Brain microvascular endothelial cell (primary cell): ENCODE measurements at regions not wholly inside any gene's neighbourhood (a gene's known extent, or its start where the extent isn't known, plus 50 kb on each side); places are given as distances from the start of the nearest gene placed in this dataset.

Experiments used
- DNase-seq: peaks from one replicate; pipeline ENCODE4 v3.0.0-alpha.2; 2020
- H3K27ac ChIP-seq: fragments of 250-450 bp; sonication (Bioruptor Pico); 2 replicates; pipeline ENCODE4 v1.5.1; 2020; ENCODE audit warnings: mild to moderate bottlenecking, moderate library complexity
- H3K27me3 ChIP-seq: fragments of 250-450 bp; sonication (Bioruptor Pico); replicated peaks from 2 replicates; pipeline ENCODE4 v1.5.1; 2020; ENCODE audit warnings: mild to moderate bottlenecking
- H3K36me3 ChIP-seq: fragments of 250-450 bp; sonication (Bioruptor Pico); replicated peaks from 2 replicates; pipeline ENCODE4 v1.5.1; 2020; ENCODE audit warnings: mild to moderate bottlenecking
- H3K4me3 ChIP-seq: 2 replicates; pipeline ENCODE4 v1.5.1; 2011; ENCODE audit warnings: low read depth, mild to moderate bottlenecking, control low read depth, low read length, moderate library complexity
- in situ Hi-C: cut with HindIII; loops from 2 replicates; pipeline ENCODE4 v1.10.0; 2017; ENCODE audit warnings: low sequenced_read_pairs, low pct_ligation_motif_present
- TF ChIP-seq, protein P1 (sequence below): IDR thresholded peaks from 2 replicates; pipeline ENCODE4 v1.5.1; 2011; ENCODE audit warnings: low read depth, mild to moderate bottlenecking, moderate library complexity, low read length, control low read depth, inconsistent platforms; ENCODE audit errors: missing control alignments

- Histone ChIP-seq H3K36me3 (no peaks in the 10 kb centered on the region), H3K27me3 (no peaks in the 10 kb centered on the region), H3K4me3 (no peak overlapping the region), H3K27ac (no peak overlapping the region)
- in situ Hi-C loops, result no loop called here
- TF ChIP-seq, protein P1, sequence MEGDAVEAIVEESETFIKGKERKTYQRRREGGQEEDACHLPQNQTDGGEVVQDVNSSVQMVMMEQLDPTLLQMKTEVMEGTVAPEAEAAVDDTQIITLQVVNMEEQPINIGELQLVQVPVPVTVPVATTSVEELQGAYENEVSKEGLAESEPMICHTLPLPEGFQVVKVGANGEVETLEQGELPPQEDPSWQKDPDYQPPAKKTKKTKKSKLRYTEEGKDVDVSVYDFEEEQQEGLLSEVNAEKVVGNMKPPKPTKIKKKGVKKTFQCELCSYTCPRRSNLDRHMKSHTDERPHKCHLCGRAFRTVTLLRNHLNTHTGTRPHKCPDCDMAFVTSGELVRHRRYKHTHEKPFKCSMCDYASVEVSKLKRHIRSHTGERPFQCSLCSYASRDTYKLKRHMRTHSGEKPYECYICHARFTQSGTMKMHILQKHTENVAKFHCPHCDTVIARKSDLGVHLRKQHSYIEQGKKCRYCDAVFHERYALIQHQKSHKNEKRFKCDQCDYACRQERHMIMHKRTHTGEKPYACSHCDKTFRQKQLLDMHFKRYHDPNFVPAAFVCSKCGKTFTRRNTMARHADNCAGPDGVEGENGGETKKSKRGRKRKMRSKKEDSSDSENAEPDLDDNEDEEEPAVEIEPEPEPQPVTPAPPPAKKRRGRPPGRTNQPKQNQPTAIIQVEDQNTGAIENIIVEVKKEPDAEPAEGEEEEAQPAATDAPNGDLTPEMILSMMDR, result no peak
- no peak for DNase-seq
Observed at GRCh38 chr20:55471052-55472006, 534.0 kb downstream of the CBLN4 start.

DNA sequence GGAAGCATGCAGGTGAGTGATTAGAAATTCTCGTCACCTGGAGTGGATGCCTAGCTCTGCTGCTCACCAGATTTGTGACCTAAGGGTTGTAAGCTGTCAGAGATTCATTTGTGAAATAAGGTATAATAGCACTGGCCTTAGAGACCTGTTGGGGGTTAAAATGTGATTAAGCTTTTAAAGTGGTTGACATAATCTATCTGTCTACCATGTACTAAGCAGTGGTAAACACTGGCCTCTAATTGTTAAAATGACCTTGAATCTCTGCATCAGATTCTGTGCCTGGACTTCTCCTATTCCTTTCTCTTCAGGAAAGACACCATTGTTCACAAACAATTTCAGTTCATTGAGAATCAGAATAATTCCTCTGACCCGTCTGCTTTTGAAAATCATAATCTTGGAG lies 536.2 kb downstream of the CBLN4 start:
- in situ Hi-C loops, result no loop called here
- H3K27me3 ChIP-seq, result no peaks in the 10 kb centered on the region
- no peak overlapping the region for H3K27ac ChIP-seq
- TF ChIP-seq, protein P1, result no peak
- no peak for DNase-seq
- no peaks in the 10 kb centered on the region for H3K36me3 ChIP-seq
- no peak overlapping the region for H3K4me3 ChIP-seq

DNA sequence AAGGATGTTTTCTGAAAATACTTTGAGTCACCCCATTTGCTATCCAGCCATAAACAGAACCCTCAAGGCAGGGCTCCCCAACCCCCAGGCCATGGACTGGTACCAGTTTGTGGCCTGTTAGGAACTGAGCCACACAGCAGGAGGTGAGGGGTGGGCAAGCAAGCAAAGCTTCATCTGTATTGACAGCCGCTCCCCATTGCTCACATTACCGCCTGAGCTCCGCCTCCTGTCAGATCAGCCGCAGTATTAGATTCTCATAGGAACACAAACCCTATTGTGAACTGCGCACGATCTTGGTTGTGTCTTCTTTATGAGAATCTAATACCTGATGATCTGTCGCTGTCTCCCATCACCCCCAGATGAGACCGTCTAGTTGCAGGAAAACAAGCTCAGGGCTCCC lies 543.8 kb downstream of the CBLN4 start:
- DNase-seq, result no peak
- H3K4me3 ChIP-seq, result no peak overlapping the region
- H3K36me3 ChIP-seq, result no peaks in the 10 kb centered on the region
- in situ Hi-C loops, result no loop called here
- H3K27me3 ChIP-seq, result no peaks in the 10 kb centered on the region
- TF ChIP-seq, protein P1, result no peak
- H3K27ac ChIP-seq, result no peak overlapping the region

- Histone ChIP-seq H3K36me3 (no peaks in the 10 kb centered on the region), H3K4me3 (no peak overlapping the region), H3K27me3 (no peaks in the 10 kb centered on the region), H3K27ac (no peak overlapping the region)
- in situ Hi-C loops, result no loop called here
- no peak for DNase-seq
- TF ChIP-seq, protein P1, result no peak
Observed at GRCh38 chr20:55456316-55456940, 548.9 kb downstream of the CBLN4 start.

- TF ChIP-seq, protein P1, result no peak
- Histone ChIP-seq H3K4me3 (no peak overlapping the region), H3K36me3 (no peaks in the 10 kb centered on the region), H3K27me3 (no peaks in the 10 kb centered on the region), H3K27ac (no peak overlapping the region)
- in situ Hi-C loops, result no loop called here
- no peak for DNase-seq
Observed at GRCh38 chr20:55449091-55449490, 556.2 kb downstream of the CBLN4 start.
